C4-2B (cell line): ENCODE measurements at regions not wholly inside any gene's neighbourhood (a gene's known extent, or its start where the extent isn't known, plus 50 kb on each side); places are given as distances from the start of the nearest gene placed in this dataset.

Experiments used
- H3K27ac ChIP-seq: fragments of 450-650 bp; 2 replicates; pipeline ENCODE4 v1.5.1; 2017
- CTCF ChIP-seq: fragments of 450-650 bp; conservative IDR thresholded peaks from 2 replicates; pipeline ENCODE4 v1.5.1; 2017; ENCODE audit warnings: mild to moderate bottlenecking
- ZFX ChIP-seq: fragments of 450-650 bp; IDR thresholded peaks from 2 replicates; pipeline ENCODE4 v1.6.1; 2017

DNA sequence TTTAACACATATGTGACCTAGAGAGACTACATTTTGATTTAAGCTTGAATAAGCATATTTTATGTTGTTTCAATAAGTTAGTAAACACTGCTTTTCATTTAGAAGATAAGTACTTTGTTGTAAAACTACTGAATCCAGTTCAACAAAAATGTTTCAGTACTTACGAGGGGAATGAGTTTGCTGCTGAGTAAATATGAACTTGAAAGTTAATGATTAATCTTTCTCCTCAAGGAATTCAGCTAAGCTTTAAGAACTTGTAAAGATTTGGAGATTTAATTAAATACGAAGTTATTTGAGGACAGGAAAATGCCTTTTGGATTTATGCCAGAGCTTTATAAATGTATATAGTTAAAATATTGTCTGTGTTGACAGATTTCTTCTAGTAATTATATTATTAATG, 933.0 kb upstream of the LCORL start:
- TF ChIP-seq ZFX (no peak), CTCF (no peak)
- no peak overlapping the region for H3K27ac ChIP-seq

DNA sequence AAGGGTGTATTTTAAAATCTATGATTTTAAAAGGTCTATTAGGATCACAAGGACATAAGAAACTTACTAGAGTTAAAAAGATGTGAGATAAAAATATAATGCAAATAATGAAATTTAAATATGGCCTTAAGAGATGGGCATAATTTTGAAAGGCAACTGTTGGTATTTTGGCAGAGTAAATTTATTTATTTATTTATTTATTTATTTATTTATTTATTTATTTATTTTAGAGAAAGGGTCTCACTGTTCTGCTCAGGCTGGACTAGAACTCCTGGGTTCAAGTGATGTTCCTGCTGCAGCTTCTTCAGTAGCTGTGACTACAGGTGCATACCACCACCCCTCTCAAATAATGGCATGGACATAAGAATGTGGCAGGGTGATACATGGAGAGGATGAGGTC, 932.1 kb upstream of the LCORL start:
- no peak overlapping the region for H3K27ac ChIP-seq
- no peak for TF ChIP-seq ZFX
- no peak for TF ChIP-seq CTCF

- TF ChIP-seq ZFX (no peak), CTCF (no peak)
- no peak overlapping the region for H3K27ac ChIP-seq
Measured at GRCh38 chr4:18945464-18945863, 923.9 kb upstream of the LCORL start.

DNA sequence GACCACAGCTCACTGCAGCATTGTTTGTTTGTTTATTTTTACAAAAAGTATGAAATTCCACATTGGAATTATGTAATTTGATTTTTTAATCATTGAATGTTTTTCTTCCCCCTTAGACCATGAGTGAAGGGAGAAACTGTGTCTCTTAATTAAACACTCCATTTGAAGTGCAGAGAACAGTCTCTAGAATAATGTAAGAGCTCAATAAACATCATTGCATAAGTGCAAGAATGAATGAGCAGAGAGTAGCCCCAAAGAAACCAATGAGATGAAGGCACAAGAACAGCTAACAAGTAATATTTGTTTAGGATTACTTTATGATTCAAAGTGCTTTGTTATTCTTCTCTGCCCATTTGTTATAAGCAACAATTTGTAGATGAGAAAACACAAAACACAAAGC, 921.3 kb upstream of the LCORL start:
- H3K27ac ChIP-seq, result no peak overlapping the region
- TF ChIP-seq ZFX (no peak), CTCF (no peak)

- no peak for TF ChIP-seq ZFX
- no peak for TF ChIP-seq CTCF
- H3K27ac ChIP-seq, result no peak overlapping the region
Measured at GRCh38 chr4:18938343-18939099, 917.0 kb upstream of the LCORL start.

DNA sequence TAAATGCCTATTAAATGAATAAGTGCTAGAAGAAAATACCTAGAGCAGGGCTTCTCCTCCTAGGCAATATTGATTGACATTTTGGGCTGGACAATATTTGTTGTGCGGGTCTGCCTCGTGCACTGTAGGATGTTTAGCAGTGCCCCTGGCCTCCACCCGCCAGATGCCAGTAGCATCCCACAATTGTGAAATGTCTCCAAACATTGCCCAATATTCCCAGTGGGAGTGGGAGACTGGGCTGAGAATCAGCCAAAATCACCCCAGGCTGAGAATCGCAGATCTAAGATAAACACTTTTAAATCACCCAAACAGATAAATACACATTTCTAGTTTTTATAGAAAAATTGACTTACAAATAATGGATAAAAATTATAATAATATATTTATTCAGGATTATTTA, 916.2 kb upstream of the LCORL start:
- TF ChIP-seq ZFX (no peak), CTCF (no peak)
- H3K27ac ChIP-seq, result no peak overlapping the region

- TF ChIP-seq ZFX, result no peak
- no peak for TF ChIP-seq CTCF
- H3K27ac ChIP-seq, result no peak overlapping the region
Measured at GRCh38 chr4:18937080-18937479, 915.5 kb upstream of the LCORL start.
